NCI-H226 (cell line): ENCODE measurements at regions not wholly inside any gene's neighbourhood (a gene's known extent, or its start where the extent isn't known, plus 50 kb on each side); places are given as distances from the start of the nearest gene placed in this dataset.
"Not testable (repeated sequence)": the region's sequence is repeated elsewhere in the genome, so short reads cannot be mapped to it uniquely, and the experiment has no call there.

Experiments used
- DNase-seq: peaks from one replicate; pipeline ENCODE4 v3.0.0-alpha.2; 2015

DNA sequence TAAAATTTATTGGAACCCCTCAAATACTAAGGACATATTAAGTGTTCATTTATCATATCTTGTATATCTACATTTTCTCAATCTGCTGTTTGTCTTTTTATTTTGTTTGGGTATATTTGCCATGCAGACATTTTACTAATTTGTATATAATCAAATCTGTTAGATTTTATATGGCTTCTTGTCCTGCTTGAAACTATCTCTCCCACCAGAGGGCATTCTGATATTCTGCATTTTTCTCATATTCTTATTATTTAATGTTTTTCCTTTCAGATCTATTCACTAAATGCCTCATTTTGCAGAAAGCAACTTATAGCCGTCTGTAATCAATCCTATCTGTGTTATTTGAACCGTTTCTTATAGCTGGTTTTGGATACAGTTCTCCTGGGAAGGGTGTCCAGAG is 745.5 kb downstream of the LRRIQ3 start:
- no peak for DNase-seq

DNA sequence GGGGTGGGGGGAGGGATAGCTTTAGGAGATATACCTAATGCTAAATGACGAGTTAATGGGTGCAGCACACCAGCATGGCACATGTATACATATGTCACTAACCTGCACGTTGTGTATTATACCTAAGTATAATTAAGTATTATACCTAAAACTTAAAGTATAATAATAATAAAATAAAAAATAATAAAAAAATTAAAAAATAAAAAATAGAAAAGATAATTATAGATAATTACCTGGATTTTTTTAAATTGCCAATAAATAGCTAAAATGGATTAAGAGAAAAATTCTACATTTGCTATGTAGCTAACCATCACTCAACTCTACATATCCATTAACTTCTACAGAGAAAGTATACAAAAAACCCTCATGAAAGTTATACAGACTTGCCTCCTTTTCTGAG is 747.3 kb downstream of the LRRIQ3 start:
- not testable (repeated sequence) for DNase-seq

GRCh38 chr1:73411479-73411878 is 786.5 kb downstream of the LRRIQ3 start:
- no peak for DNase-seq

GRCh38 chr1:73401666-73402065 is 796.3 kb downstream of the LRRIQ3 start:
- DNase-seq, result no peak

DNA sequence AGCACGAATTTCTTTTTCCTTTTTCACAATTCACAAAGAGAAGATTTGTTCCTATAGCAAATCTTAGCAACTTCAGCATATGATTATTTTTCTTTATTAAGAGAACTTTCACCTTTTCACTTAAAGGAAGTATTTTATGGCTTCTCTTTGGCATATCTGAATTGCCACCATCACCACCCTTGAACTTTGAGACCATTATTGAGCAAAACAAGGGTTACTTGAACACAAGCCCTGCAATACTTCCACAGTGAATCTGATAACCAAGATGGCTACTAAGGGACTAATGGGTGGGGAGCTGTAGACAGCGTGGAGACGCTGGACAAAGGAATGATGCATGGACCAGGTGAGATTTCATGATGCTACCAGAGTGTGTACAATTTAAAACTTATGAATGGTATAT is 815.0 kb downstream of the LRRIQ3 start:
- DNase-seq, result no peak

GRCh38 chr1:73366734-73367413 is 831.1 kb downstream of the LRRIQ3 start:
- DNase-seq, result no peak

GRCh38 chr1:73359001-73359400 is 839.0 kb downstream of the LRRIQ3 start:
- DNase-seq, result no peak

DNA sequence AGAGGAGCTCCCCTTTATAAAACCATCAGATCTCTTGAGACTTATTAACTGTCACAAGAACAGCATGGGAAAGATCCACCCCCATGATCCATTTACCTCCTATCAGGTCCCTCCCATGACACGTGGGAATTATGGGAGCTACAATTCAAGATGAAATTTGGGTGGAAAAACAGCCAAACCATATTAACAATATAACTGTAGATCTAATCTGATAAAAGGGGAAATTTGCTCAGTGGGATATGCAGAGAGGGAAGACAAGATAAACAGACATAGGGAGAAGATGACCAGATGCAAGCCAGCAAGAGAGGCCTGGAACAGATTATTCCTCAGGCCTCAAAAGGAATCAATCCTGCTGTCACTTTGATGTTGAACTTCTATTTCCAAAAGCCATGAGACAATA is 841.5 kb downstream of the LRRIQ3 start:
- DNase-seq, result no peak

DNA sequence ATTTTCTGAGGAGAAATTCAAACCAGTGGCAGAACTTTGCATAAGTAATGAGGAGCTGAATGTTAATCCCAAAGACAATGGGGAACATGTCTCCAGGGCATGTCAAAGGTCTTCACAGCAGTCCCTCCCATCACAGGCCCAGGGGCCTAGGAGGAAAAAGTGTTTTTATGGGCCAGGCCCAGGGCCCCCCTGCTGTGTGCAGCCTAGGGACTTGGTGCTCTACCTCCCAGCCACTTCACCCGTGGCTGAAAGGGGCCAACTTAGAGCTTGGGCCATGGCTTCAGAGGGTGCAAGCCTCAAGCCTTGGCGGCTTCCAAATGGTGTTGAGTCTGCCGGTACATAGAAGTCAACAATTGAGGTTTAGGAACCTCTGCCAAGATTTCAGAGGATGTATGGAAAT is 854.0 kb downstream of the LRRIQ3 start:
- no peak for DNase-seq

DNA sequence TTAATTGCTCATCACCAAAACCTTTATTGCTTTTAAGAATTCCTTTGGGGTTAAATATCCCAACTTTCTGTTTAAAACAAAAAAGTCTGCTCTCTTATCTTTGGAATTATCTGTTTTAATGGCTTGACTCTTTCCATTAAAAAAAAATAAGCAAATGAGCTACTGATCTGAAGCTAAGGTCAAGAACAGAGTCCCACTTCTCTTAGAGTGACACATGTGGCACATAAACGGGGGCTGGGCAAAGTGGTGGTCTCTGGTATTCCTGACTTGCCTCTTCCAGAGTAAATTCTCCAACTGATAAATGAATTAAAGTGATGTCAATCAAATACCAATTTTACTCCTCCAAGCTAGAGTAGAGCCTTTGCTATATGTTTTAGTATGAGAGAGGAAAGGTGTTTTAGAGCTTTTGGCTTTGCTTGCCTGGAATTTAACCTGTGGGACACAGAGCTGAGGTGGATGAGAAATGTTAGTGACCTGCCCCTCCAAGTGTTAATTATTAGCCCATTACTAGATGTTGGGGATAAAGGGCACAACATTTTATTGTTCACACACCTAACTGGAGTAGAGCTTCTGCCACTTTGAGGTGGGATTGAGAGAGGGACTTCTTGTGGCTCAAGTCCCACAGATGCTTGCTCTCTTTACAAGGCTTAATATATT is 864.0 kb downstream of the LRRIQ3 start:
- no peak for DNase-seq

DNA sequence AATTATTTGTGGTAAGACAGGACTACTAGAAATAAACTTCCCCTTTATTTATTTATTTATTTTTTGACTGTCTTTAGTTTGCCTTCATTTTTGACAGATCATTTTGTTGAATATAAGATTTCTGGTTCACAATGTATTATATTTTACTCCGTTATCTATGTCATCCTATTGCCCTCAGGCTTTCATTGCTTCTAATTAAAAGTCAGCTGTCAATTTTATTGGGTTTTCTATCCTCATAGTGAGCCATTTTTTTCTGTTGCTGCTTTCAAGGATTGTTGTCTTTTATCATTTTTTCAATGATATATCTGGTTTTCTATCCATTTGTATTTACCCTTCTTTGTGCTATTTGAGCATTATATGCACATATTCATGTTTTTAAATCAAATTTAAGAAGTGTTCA is 866.2 kb downstream of the LRRIQ3 start:
- DNase-seq, result no peak

DNA sequence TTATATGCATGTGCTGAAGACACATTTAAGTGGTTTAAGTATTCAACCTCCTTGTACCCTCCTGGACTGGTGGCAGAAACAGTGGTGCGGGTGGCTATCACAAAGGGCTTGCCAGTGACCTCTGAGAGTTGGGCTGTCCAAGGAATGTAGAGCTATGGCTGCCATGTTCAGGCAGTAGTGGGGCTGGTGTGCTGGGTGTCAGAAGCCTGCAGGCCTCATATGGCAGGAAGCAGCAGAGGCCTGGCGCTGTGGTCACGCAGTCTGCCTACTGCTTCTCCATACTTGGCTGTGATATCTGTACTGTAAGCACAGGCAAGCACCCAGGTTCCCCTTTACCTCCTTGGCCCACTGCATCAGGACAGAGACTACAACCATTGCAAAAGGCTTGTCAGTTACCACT is 870.0 kb downstream of the LRRIQ3 start:
- no peak for DNase-seq

DNA sequence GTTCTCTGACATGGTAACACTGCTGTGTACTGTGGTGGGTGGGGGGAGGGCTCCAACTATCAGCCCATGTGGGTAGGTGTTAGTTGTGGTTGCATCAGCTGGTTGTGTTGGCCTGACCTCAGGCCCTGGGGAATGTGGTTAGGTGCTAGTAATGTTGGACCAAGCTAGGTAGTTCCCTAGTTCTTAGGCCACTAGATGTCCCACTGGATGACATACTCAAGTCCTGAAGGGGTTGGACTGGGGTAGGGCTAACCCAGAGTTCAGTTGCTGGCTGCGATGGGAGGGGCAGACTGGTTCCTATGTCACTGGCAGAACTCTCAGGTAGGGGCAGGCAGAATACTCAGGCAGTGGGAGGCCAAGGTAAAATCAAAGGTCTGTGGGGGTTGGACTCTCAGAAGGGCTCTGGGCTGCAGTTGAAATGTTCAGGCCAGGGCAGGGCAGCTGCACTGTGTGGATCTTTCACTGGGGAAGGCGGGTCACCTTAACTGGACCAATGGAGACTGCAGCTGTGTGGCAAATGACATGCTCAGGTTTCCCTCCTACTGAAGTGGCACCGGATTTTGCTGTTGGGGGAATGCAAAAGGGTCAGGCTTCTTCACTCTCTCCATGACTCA is 870.7 kb downstream of the LRRIQ3 start:
- DNase-seq, result no peak

DNA sequence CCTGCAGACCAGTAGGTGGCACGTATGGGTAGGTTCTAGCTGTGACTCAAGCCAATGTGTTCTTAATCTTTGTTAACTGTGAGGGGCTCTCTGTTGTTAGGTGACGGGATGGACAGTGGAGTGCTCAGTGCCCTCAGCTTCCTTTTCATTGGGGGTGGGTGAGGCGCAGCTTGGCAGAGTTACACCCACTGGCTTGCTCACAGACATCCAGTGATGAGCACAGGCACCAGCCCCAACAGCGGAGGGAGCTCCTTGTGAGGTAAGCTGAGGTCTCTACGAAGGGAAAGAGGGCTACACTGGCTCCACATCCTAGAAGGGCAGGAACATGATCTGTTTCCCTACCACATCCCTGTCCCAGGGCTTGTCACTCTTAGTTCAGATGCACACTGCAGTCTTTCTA is 871.3 kb downstream of the LRRIQ3 start:
- no peak for DNase-seq

- DNase-seq, result no peak
Observed at GRCh38 chr1:73310797-73311381, 887.1 kb downstream of the LRRIQ3 start.

GRCh38 chr1:73306899-73307555 is 890.9 kb downstream of the LRRIQ3 start:
- no peak for DNase-seq

- DNase-seq, result no peak
Observed at GRCh38 chr1:73273886-73274285, 924.1 kb downstream of the LRRIQ3 start.

- not testable (repeated sequence) for DNase-seq
Observed at GRCh38 chr1:73245196-73245595, 952.8 kb downstream of the LRRIQ3 start.

GRCh38 chr1:73218995-73219546 is 936.7 kb upstream of the NEGR1 start:
- DNase-seq, result no peak

DNA sequence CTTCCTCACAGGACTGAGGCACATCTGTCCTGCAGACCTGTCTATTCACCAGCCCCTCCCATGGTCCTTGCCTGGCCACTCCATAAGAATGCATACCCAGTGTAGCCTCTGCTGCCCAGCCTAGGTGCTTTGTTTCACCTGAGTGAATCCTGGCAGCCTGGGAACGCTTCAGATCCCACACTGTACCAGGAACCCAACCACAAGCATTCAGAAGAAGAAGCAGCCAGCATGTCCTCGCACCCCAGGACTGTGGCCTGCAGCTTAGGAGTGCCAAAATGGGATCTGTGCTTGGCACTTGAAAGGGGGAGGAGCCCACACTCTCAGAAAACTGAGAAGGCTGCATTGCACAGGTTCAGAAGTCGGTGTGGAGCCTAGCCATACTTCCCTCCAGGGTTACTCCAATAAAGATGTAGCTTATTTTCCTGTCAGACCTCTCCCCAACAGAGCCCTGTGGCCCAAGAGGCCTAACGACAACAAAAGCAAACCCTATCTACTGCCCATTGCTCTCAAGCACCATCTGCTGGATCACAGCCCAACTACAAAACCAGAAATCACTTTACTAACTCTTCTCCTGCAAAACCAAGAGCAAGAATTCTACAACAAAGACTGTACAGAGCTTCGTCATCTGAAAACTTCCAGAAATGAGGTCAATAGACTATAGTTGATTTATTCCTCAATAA is 923.1 kb upstream of the NEGR1 start:
- no peak for DNase-seq

- no peak for DNase-seq
Observed at GRCh38 chr1:73197972-73198371, 915.6 kb upstream of the NEGR1 start.

DNA sequence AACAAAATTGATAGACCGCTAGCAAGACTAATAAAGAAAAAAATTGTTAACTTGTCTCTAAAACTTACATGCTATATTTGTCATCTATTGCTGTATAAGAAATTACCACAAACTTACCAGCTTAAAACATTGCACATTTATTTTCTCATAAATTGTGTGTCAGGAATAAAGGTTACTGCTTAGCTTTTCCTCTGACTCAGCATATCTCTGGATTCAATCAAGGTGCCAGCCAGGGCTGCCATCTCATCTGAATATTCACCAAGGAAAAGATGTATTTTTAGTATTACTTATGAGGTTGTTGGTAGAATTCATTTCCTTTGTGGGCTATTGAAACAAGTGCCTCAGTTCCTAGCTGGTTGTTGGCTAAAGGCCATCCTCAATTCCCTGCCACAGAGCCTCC is 912.6 kb upstream of the NEGR1 start:
- DNase-seq, result no peak

- not testable (repeated sequence) for DNase-seq
Observed at GRCh38 chr1:73183581-73183980, 901.2 kb upstream of the NEGR1 start.
